ENCODE measurements at regions not wholly inside any gene's neighbourhood (a gene's known extent, or its start where the extent isn't known, plus 50 kb on each side); places are given as distances from the start of the nearest gene placed in this dataset.

DNA sequence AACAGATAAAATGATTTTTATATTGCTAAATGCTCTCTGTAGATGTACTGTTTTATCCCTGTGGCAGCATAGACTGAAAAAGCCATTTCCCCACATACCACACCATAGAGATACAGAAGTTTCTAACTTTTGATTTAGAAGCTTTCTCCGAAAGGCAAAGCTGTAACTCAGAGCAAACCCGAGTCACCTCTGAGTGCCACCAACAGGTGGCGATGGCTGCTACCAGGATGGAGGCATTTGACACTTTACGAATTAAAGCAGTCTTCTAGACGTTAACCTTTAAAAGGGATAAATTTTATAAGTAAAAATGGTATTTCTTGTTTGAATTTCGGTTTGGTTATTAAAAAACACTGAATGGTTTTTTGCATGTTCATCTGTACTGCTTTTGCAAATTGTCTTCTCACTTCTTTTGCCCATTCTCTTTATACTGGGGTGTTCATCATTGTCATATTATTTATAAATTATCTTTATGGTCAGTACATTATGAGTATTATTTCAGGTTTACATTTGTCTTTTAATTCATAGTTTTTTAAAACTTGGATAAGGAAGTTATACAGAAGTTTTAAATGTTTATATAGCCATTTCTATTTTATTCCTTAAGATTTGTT lies 201.0 kb upstream of the CEP162 start:
- no peak for DNase-seq
- no peaks in the 10 kb centered on the region for H3K36me3 Mint-ChIP-seq (ENCODE audit: low read depth)
- no peaks in the 10 kb centered on the region for H3K9me3 ChIP-seq (ENCODE audit: control insufficient read depth, low read length, poor library complexity, severe bottlenecking)
- no peaks in the 10 kb centered on the region for H3K27me3 Mint-ChIP-seq
- ATAC-seq: no peak
- H3K27ac Mint-ChIP-seq: no peak overlapping the region
- no peaks in the 10 kb centered on the region for H3K4me1 Mint-ChIP-seq
- H3K4me3 Mint-ChIP-seq: no peak overlapping the region

DNA sequence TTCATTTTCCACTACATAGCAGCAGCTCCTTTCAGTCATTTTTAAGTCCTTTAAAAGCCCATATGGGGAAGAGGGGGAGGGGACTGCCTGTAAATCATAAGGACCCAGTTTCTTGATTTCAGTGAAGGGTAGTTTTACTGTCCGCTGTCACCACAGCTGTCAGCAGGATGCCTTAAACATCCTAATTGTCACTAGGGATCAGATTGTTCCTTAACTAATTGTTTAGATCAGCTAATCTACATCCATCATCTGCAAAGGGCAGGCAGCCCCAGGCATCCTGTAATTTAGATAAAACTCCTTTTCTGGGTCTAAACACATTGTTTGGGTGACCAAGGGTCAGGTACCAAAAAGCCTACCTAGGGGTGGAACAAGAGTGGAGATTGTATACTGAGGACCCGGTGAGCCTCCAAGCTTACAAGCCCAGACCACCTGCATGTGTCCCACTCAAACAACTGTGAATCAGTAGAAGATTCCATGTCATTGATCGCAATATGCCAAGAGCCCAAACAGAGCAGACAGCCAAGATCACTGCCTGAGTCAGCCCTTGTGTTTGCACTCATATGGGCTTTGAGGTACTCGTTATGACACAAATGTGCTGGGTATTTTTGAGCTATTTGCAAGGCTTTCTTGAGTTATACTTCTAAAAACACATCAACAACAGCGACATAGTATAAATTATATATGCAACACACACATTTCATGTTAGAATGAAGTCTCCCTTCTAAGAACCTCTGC lies 198.7 kb upstream of the CEP162 start:
- no peaks in the 10 kb centered on the region for H3K9me3 ChIP-seq (ENCODE audit: control insufficient read depth, low read length, poor library complexity, severe bottlenecking)
- no peaks in the 10 kb centered on the region for H3K4me1 Mint-ChIP-seq
- no peaks in the 10 kb centered on the region for H3K36me3 Mint-ChIP-seq (ENCODE audit: low read depth)
- DNase-seq: no peak
- no peaks in the 10 kb centered on the region for H3K27me3 Mint-ChIP-seq
- no peak overlapping the region for H3K27ac Mint-ChIP-seq
- no peak overlapping the region for H3K4me3 Mint-ChIP-seq
- no peak for ATAC-seq

DNA sequence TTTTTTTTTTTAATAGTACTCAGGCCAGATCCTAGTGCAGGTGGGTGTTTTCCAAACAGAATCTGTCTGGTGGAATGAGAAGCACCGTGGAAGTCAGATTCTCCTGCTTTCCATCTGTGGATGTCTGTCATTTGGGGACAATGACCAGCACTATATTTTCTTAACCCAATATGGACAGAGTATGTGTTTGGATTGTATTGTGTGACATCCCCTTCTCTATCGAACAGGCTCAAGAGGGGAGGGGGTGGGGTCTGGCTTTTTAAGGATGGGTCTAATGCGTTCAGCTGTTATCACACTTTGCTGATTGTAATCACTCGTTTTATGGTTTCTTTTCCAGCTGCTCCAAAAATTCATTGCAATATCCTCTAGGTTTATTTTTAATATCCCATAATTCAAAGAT lies 197.5 kb upstream of the CEP162 start:
- no peaks in the 10 kb centered on the region for H3K36me3 Mint-ChIP-seq (ENCODE audit: low read depth)
- no peak overlapping the region for H3K27ac Mint-ChIP-seq
- ATAC-seq (no peak), DNase-seq (no peak)
- H3K27me3 Mint-ChIP-seq: no peaks in the 10 kb centered on the region
- H3K4me3 Mint-ChIP-seq: no peak overlapping the region
- H3K4me1 Mint-ChIP-seq: no peaks in the 10 kb centered on the region
- no peaks in the 10 kb centered on the region for H3K9me3 ChIP-seq (ENCODE audit: control insufficient read depth, low read length, poor library complexity, severe bottlenecking)

DNA sequence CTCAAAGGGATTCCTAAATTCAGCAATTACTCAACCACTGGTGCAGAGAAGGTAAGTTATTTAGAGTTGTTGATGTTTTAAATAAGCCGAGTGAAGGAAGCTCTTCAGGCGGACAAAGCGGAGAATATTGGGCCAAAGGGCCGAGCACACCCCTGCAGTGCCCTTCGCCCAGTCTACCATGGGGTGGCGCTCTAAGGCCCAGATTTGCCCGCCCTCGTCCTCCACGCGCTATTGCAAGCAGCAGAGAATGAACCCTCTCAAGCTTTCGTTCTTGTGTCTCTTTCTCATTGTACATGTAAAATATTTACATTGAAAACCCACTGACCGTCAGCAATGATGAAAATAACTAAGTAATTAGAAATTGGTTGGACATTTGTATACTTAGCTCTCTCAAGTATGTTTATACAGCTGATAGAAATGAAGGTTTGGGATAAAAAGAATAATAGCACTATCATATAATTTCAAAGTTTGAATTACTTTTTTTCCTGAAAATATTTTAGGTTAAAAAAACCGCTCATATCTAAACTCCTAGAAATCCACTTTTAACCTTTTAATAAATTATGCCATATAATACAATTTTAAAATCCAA lies 195.0 kb upstream of the CEP162 start:
- Mint-ChIP-seq H3K4me1 (no peaks in the 10 kb centered on the region), H3K27ac (no peak overlapping the region), H3K36me3 (ENCODE audit: low read depth) (no peaks in the 10 kb centered on the region), H3K4me3 (no peak overlapping the region), H3K27me3 (no peaks in the 10 kb centered on the region)
- ATAC-seq (no peak), DNase-seq (no peak)
- no peaks in the 10 kb centered on the region for H3K9me3 ChIP-seq (ENCODE audit: control insufficient read depth, low read length, poor library complexity, severe bottlenecking)

DNA sequence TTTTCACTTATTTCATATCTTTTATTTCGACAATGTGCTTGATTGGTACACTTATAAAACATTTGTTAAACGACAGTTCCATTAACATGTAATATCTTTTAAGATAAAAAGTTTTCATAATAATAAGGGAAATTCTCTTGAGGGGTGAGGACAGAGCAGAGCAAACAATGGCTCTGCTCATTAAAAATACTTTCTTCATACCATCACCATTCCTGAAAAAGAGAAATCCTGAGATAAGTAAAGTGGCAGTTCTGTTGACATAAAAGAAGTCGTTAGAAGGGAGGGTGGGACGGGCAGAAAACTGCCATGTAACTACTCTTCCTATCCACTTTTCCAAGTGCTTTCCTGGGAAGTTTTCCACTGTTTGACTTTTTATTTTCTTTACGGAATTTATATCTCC lies 193.6 kb upstream of the CEP162 start:
- Mint-ChIP-seq H3K27ac (no peak overlapping the region), H3K27me3 (no peaks in the 10 kb centered on the region), H3K36me3 (ENCODE audit: low read depth) (no peaks in the 10 kb centered on the region), H3K4me1 (no peaks in the 10 kb centered on the region), H3K4me3 (no peak overlapping the region)
- no peaks in the 10 kb centered on the region for H3K9me3 ChIP-seq (ENCODE audit: control insufficient read depth, low read length, poor library complexity, severe bottlenecking)
- no peak for DNase-seq
- ATAC-seq: no peak

DNA sequence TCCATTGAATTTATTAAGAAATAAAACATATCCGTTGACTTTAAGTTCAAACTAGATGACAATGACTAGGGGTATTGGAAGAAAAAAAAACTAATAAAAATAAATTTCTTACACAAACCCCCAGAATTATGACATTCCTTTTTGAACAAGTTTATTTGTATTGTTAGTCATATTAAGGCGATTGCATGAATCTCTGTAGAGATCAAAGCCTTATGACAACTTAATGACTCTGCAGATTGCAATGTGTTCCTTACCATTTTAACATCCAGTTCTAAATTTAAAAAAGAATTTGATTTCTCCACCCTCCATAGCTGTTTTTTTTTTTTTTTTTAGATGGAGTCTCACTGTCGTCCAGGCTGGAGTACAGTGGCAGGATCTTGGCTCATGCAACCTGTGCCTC lies 189.8 kb upstream of the CEP162 start:
- ATAC-seq (no peak), DNase-seq (no peak)
- Mint-ChIP-seq H3K36me3 (ENCODE audit: low read depth) (no peaks in the 10 kb centered on the region), H3K27ac (no peak overlapping the region), H3K4me1 (no peaks in the 10 kb centered on the region), H3K4me3 (no peak overlapping the region), H3K27me3 (no peaks in the 10 kb centered on the region)
- H3K9me3 ChIP-seq (ENCODE audit: control insufficient read depth, low read length, poor library complexity, severe bottlenecking): no peaks in the 10 kb centered on the region

DNA sequence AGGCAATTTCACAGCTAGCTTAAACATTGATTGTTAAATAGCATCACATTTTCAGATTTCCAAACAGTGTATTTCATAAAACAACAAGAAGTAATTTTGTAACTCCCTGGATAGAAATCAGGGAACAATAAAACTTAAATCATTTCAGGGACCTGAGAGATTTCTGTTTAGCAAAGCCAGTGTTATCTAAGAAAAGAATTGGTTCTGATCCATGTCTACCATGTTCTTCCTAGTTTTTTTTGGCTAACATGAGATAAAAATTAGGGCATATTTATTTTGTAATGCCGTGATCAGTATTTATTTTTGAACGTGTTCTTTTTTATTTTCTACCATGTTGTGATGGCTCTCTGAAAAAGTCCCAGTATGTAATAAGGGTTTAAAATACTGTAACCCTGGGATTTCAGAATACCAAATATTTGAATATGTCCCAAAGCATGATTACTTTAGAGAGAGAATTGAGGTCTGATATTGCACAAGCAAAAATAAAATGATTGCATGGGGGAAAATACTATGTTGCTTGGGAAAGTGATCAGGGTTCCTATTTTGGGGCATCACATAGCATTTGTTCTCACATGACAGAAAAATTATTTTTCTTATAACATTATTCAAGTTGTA lies 188.7 kb upstream of the CEP162 start:
- no peak for ATAC-seq
- DNase-seq: no peak
- no peaks in the 10 kb centered on the region for H3K9me3 ChIP-seq (ENCODE audit: control insufficient read depth, low read length, poor library complexity, severe bottlenecking)
- Mint-ChIP-seq H3K4me3 (no peak overlapping the region), H3K27ac (no peak overlapping the region), H3K27me3 (no peaks in the 10 kb centered on the region), H3K4me1 (no peaks in the 10 kb centered on the region), H3K36me3 (ENCODE audit: low read depth) (no peaks in the 10 kb centered on the region)

DNA sequence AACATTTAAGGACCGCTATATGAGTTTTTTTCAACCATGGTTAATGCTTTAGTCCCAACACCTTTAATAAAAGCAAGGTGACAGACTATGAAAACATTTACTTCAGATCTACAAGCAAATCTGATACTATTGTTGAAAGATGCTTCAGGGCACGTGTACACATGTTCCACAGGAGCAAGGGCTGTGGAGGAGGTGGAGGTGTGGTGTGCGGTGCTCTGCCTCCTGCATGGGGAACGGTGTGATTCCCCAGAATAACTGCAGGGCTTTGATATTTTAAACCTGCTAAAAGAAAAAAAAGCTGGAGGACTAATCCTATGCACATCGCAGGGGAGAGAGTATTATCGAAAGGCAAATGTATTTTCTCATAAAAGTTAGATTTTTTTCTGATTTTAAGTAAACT lies 188.1 kb upstream of the CEP162 start:
- no peak overlapping the region for H3K27ac Mint-ChIP-seq

DNA sequence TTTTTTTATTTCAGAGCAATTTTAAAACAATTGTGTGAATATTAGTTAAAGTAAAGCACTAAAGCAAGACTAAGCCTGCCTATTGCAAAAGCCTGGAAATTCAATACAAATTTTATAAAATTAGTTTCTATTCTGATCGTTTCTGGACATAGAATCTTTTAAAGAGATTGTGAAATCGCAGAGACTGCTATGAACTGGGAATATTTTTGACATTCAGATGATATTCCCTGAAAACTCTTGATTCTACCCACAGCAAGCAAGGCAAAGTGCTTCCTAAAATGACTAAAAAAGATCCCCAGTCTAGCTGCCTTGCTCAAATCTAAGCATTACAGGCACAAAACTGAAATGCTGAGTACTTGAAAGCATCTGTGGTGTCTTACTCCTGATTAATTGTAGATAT lies 187.6 kb upstream of the CEP162 start:
- H3K4me3 Mint-ChIP-seq: no peak overlapping the region
- H3K36me3 Mint-ChIP-seq (ENCODE audit: low read depth): no peaks in the 10 kb centered on the region
- H3K27ac Mint-ChIP-seq: no peak overlapping the region
- DNase-seq (no peak), ATAC-seq (no peak)
- no peaks in the 10 kb centered on the region for H3K27me3 Mint-ChIP-seq
- H3K4me1 Mint-ChIP-seq: no peaks in the 10 kb centered on the region
- no peaks in the 10 kb centered on the region for H3K9me3 ChIP-seq (ENCODE audit: control insufficient read depth, low read length, poor library complexity, severe bottlenecking)

More for the DNA sequence above, 188.1 kb upstream of the CEP162 start:
- H3K36me3 Mint-ChIP-seq (ENCODE audit: low read depth): no peaks in the 10 kb centered on the region
- no peak for DNase-seq
- no peaks in the 10 kb centered on the region for H3K4me1 Mint-ChIP-seq
- H3K4me3 Mint-ChIP-seq: no peak overlapping the region
- no peaks in the 10 kb centered on the region for H3K9me3 ChIP-seq (ENCODE audit: control insufficient read depth, low read length, poor library complexity, severe bottlenecking)
- no peak for ATAC-seq
- no peaks in the 10 kb centered on the region for H3K27me3 Mint-ChIP-seq

DNA sequence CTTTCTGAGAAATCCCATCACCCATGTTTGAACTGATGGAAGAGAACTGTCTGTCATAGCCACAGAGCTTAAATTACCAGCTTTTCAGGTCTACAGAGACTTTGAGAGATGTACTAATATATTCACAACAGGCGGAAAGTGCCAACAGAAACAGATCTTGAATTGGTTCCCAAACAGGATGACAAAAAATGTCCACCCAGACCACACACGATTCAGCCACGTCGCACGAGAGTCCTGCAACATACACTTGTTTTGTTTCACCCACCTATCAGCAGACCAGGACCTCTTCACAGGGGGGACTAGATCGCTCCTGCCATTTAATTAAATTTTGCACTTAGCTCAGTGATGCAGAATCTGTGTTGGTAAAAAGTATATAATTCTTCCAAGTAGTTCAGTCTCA lies 187.1 kb upstream of the CEP162 start:
- Mint-ChIP-seq H3K27ac (no peak overlapping the region), H3K27me3 (no peaks in the 10 kb centered on the region), H3K36me3 (ENCODE audit: low read depth) (no peaks in the 10 kb centered on the region), H3K4me1 (no peaks in the 10 kb centered on the region), H3K4me3 (no peak overlapping the region)
- ATAC-seq (no peak), DNase-seq (no peak)
- H3K9me3 ChIP-seq (ENCODE audit: control insufficient read depth, low read length, poor library complexity, severe bottlenecking): no peaks in the 10 kb centered on the region

DNA sequence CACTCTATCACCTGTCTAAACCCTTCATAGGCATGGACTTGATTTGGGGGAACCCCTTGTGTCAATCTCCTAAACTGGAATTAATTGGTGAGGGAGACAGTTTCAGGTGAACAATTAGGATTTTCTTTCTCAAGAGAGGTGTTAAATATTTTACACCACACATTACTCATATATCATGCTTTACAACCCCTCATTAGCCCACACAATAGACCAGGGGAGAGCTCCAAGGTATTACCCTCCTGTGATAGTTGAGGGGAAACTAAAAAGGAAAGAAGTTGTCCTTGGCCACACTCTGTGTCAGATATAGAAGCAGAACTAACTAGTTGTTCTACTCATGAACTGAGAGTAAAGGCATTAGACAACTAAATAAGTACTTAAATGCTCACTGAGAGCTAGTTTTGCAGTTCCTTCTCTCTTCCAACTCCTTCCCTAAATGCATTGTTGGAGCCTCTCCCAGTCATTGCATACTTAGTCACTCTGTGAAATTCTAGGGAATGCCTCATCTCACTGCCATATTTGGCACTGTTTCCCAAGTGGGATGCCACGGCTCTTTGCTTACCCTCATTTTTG lies 183.7 kb upstream of the CEP162 start:
- Mint-ChIP-seq H3K4me1 (no peaks in the 10 kb centered on the region), H3K4me3 (no peak overlapping the region), H3K27ac (no peak overlapping the region), H3K27me3 (no peaks in the 10 kb centered on the region), H3K36me3 (ENCODE audit: low read depth) (no peaks in the 10 kb centered on the region)
- no peak for DNase-seq
- no peaks in the 10 kb centered on the region for H3K9me3 ChIP-seq (ENCODE audit: control insufficient read depth, low read length, poor library complexity, severe bottlenecking)
- ATAC-seq: no peak

DNA sequence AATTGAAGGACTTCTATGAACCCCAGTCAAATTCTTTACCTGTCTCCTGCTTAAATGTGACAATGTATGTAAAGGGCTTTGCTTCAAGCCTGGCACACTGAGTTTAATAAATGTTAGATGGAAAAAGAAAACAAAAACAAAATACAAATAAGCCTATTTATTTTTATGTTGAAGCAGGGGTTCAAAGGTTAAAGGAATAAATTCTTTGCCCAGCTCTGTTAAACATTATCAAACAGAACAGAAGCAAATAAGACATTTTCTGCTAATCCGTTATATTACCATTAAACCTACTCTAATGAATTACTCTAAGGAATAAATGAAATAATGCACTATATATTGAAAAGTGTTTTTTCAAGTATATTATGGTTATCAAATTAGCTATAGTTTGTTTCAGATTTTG lies 182.5 kb upstream of the CEP162 start:
- no peaks in the 10 kb centered on the region for H3K9me3 ChIP-seq (ENCODE audit: control insufficient read depth, low read length, poor library complexity, severe bottlenecking)
- Mint-ChIP-seq H3K4me1 (no peaks in the 10 kb centered on the region), H3K27ac (no peak overlapping the region), H3K27me3 (no peaks in the 10 kb centered on the region), H3K4me3 (no peak overlapping the region), H3K36me3 (ENCODE audit: low read depth) (no peaks in the 10 kb centered on the region)
- ATAC-seq: no peak
- DNase-seq: no peak

DNA sequence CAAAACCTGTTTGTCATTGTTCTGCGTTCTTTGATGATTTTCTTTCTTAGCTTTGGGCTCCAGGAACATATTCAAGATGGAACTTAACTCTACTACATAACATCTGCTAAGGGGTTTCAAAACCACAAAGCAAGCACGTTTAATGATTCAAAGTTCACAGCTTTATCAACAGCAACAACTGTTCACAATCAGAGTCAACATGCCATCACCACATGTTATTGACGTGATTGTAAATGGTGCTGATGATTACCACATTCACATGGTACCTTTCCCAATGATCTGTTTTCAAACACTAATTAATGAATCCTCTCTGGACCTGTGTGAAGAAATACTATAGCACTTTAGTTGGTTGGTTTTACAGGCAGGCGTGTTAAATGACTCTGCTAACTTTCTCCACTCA lies 180.6 kb upstream of the CEP162 start:
- no peaks in the 10 kb centered on the region for H3K9me3 ChIP-seq (ENCODE audit: control insufficient read depth, low read length, poor library complexity, severe bottlenecking)
- ATAC-seq (no peak), DNase-seq (no peak)
- H3K27me3 Mint-ChIP-seq: no peaks in the 10 kb centered on the region
- H3K36me3 Mint-ChIP-seq (ENCODE audit: low read depth): no peaks in the 10 kb centered on the region
- H3K27ac Mint-ChIP-seq: no peak overlapping the region
- H3K4me3 Mint-ChIP-seq: no peak overlapping the region
- no peaks in the 10 kb centered on the region for H3K4me1 Mint-ChIP-seq
